ENCODE measurements at regions not wholly inside any gene's neighbourhood (a gene's known extent, or its start where the extent isn't known, plus 50 kb on each side); places are given as distances from the start of the nearest gene placed in this dataset.

GRCh38 chr14:22036541-22037239 is 363.1 kb upstream of the OR4E1 start:
- TF ChIP-seq NFRKB (IDR thresholded peaks at IDR 0.05), result no peak
- no peak for TF ChIP-seq FOXA1 (IDR thresholded peaks at IDR 0.05)
- TF ChIP-seq ELF4 (IDR thresholded peaks at IDR 0.05), result no peak
- no peak for TF ChIP-seq SUZ12 (IDR thresholded peaks at IDR 0.05)
- TF ChIP-seq FOXK2 (IDR thresholded peaks at IDR 0.05), result no peak
- no peak for TF ChIP-seq BHLHE40 (IDR thresholded peaks at IDR 0.05; ENCODE audit: borderline replicate concordance)

Measured in HEK293T (cell line).